GM23338 (cell line): ENCODE measurements at regions not wholly inside any gene's neighbourhood (a gene's known extent, or its start where the extent isn't known, plus 50 kb on each side); places are given as distances from the start of the nearest gene placed in this dataset.

Experiments used
- ATAC-seq: fragments of 200-7000 bp; cut with Tn5 transposase; 3 replicates; pipeline ENCODE4 v1.9.1; 2020
- DNase-seq: peaks from one replicate; pipeline ENCODE4 v3.0.0-alpha.2; 2015; ENCODE audit warnings: low spot score
- H2AFZ ChIP-seq: fragments of 200-600 bp; sonication (generic); 2 replicates; pipeline ENCODE4 v1.8.0; 2016; ENCODE audit warnings: antibody characterized with exemption, mild to moderate bottlenecking, moderate library complexity
- H3F3A ChIP-seq: fragments of 200-600 bp; sonication (generic); replicated peaks from 2 replicates; pipeline ENCODE4 v1.8.0; 2017; ENCODE audit warnings: antibody characterized with exemption, mixed run types, low read depth
- H3K27ac ChIP-seq: fragments of 200-600 bp; sonication (generic); 2 replicates; pipeline ENCODE4 v1.6.1; 2016; ENCODE audit warnings: low read depth
- H3K27me3 ChIP-seq: fragments of 200-600 bp; sonication (generic); 2 replicates; pipeline ENCODE4 v1.8.0; 2016; ENCODE audit warnings: mild to moderate bottlenecking, mixed run types, moderate library complexity; ENCODE audit not compliant: insufficient read depth
- H3K36me3 ChIP-seq: fragments of 200-600 bp; sonication (generic); 2 replicates; pipeline ENCODE4 v1.8.0; 2016; ENCODE audit warnings: mild to moderate bottlenecking; ENCODE audit not compliant: insufficient read depth
- H3K4me1 ChIP-seq: fragments of 200-600 bp; sonication (generic); 2 replicates; pipeline ENCODE4 v1.8.0; 2016; ENCODE audit warnings: mild to moderate bottlenecking, moderate library complexity; ENCODE audit not compliant: insufficient read depth
- H3K4me2 ChIP-seq: fragments of 200-600 bp; sonication (generic); 2 replicates; pipeline ENCODE4 v1.7.1; 2017; ENCODE audit warnings: mixed run types
- H3K4me3 ChIP-seq: fragments of 200-600 bp; sonication (generic); 2 replicates; pipeline ENCODE4 v1.6.1; 2016; ENCODE audit warnings: mixed run types
- H3K79me2 ChIP-seq: fragments of 200-600 bp; sonication (generic); replicated peaks from 2 replicates; pipeline ENCODE4 v1.8.0; 2017; ENCODE audit warnings: mild to moderate bottlenecking; ENCODE audit not compliant: insufficient read depth
- H3K9me2 ChIP-seq: fragments of 200-600 bp; sonication (generic); 2 replicates; pipeline ENCODE4 v1.8.0; 2017; ENCODE audit not compliant: insufficient read depth
- H4K20me1 ChIP-seq: fragments of 200-600 bp; sonication (generic); replicated peaks from 2 replicates; pipeline ENCODE4 v1.8.0; 2017; ENCODE audit warnings: mild to moderate bottlenecking; ENCODE audit not compliant: insufficient read depth
- H3K27ac Mint-ChIP-seq: 2 replicates; pipeline ENCODE4 v1.8.0; 2020; ENCODE audit warnings: inconsistent platforms, mild to moderate bottlenecking, moderate library complexity, mixed read lengths
- H3K27me3 Mint-ChIP-seq: 3 replicates; pipeline ENCODE4 v1.8.0; 2022; ENCODE audit warnings: low read depth, mild to moderate bottlenecking, moderate library complexity, mixed read lengths, inconsistent platforms; ENCODE audit not compliant: insufficient read depth, poor library complexity
- H3K36me3 Mint-ChIP-seq: 3 replicates; pipeline ENCODE4 v1.8.0; 2021; ENCODE audit warnings: low read depth, mild to moderate bottlenecking, inconsistent platforms, moderate library complexity, mixed read lengths
- H3K4me1 Mint-ChIP-seq: 3 replicates; pipeline ENCODE4 v1.8.0; 2020; ENCODE audit warnings: mild to moderate bottlenecking, inconsistent platforms, mixed read lengths
- H3K4me3 Mint-ChIP-seq: 3 replicates; pipeline ENCODE4 v1.8.0; 2021; ENCODE audit warnings: moderate library complexity, mild to moderate bottlenecking, inconsistent platforms, mixed read lengths
- H3K9me3 Mint-ChIP-seq: 3 replicates; pipeline ENCODE4 v1.8.0; 2020; ENCODE audit warnings: moderate library complexity, mild to moderate bottlenecking, inconsistent platforms, mixed read lengths
- CREB1 ChIP-seq: fragments of 250-450 bp; sonication (Bioruptor Pico); IDR thresholded peaks from 2 replicates; pipeline ENCODE4 v1.5.0; 2020; ENCODE audit warnings: low read depth, mild to moderate bottlenecking, moderate library complexity
- JUNB ChIP-seq: IDR thresholded peaks from one replicate; pipeline ENCODE4 v1.6.1; 2016; ENCODE audit warnings: antibody characterized with exemption; ENCODE audit not compliant: unreplicated experiment
- NANOG ChIP-seq: IDR thresholded peaks from 2 replicates; pipeline ENCODE4 v1.6.1; 2016; ENCODE audit warnings: antibody characterized with exemption, borderline replicate concordance
- POLR2AphosphoS5 ChIP-seq: IDR thresholded peaks from 2 replicates; pipeline ENCODE4 v1.6.1; 2016; ENCODE audit warnings: antibody characterized with exemption, low read depth
- ZNF114 ChIP-seq: fragments of 250-450 bp; sonication (Bioruptor Pico); IDR thresholded peaks from 2 replicates; pipeline ENCODE4 v1.5.0; 2020; ENCODE audit warnings: mild to moderate bottlenecking, moderate library complexity
- ZNF331 ChIP-seq: fragments of 250-450 bp; sonication (Bioruptor Pico); IDR thresholded peaks from 2 replicates; pipeline ENCODE4 v1.5.0; 2020; ENCODE audit warnings: low read depth, mild to moderate bottlenecking, moderate library complexity
- TF ChIP-seq, protein P1 (sequence below): IDR thresholded peaks from one replicate; pipeline ENCODE4 v1.6.1; 2018; ENCODE audit warnings: antibody characterized with exemption; ENCODE audit not compliant: unreplicated experiment
- TF ChIP-seq, protein P2 (sequence below): IDR thresholded peaks from 2 replicates; pipeline ENCODE4 v1.6.1; 2016; ENCODE audit warnings: antibody characterized with exemption

DNA sequence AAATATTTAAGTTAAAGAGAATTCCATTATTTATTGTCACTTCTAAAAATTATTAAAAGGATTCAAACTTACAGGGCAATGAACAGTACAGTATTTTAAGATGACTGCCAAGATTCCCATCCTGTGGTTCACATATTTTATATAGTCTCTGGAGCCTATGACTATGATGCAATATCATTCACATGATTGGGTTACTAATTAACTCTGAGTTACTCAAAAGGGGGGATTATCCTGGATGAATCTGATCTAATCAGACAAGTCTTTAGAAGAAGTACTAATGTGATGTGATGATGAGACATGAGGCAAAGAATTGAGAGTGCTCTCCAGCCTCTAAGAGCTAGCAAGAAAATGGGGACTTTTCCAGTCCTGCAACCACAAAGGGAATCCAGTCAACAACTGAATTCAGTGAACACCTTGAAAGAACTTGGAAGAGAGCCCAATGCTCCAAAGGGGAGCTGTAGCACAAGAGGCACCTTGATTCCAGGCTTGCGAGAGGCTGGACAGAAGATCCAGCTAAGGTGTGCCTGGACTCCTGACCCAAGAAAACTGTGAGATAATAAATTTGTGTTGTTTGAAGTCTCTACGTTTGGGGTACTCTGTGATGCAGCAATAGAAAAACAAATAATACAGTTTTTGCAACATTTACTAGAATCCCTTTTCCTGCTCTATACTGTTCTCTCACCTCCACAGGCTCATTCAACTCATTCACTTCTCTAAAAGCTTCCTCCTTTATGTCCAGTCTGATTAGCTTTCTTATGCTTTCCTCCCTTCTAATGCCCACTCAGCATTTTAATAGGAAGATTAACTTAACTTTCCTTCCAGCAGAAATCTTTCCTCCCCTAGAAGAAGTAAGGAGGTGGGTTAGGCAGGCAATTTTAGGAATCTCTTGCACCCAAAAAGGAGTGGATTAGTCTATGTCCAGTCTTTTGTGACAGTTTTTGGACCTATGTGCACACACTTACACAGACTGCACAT is 133.8 kb upstream of the LCORL start (continued):
- TF ChIP-seq, protein P1, sequence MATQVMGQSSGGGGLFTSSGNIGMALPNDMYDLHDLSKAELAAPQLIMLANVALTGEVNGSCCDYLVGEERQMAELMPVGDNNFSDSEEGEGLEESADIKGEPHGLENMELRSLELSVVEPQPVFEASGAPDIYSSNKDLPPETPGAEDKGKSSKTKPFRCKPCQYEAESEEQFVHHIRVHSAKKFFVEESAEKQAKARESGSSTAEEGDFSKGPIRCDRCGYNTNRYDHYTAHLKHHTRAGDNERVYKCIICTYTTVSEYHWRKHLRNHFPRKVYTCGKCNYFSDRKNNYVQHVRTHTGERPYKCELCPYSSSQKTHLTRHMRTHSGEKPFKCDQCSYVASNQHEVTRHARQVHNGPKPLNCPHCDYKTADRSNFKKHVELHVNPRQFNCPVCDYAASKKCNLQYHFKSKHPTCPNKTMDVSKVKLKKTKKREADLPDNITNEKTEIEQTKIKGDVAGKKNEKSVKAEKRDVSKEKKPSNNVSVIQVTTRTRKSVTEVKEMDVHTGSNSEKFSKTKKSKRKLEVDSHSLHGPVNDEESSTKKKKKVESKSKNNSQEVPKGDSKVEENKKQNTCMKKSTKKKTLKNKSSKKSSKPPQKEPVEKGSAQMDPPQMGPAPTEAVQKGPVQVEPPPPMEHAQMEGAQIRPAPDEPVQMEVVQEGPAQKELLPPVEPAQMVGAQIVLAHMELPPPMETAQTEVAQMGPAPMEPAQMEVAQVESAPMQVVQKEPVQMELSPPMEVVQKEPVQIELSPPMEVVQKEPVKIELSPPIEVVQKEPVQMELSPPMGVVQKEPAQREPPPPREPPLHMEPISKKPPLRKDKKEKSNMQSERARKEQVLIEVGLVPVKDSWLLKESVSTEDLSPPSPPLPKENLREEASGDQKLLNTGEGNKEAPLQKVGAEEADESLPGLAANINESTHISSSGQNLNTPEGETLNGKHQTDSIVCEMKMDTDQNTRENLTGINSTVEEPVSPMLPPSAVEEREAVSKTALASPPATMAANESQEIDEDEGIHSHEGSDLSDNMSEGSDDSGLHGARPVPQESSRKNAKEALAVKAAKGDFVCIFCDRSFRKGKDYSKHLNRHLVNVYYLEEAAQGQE, result no peak
- TF ChIP-seq NANOG (no peak), ZNF114 (no peak)

DNA sequence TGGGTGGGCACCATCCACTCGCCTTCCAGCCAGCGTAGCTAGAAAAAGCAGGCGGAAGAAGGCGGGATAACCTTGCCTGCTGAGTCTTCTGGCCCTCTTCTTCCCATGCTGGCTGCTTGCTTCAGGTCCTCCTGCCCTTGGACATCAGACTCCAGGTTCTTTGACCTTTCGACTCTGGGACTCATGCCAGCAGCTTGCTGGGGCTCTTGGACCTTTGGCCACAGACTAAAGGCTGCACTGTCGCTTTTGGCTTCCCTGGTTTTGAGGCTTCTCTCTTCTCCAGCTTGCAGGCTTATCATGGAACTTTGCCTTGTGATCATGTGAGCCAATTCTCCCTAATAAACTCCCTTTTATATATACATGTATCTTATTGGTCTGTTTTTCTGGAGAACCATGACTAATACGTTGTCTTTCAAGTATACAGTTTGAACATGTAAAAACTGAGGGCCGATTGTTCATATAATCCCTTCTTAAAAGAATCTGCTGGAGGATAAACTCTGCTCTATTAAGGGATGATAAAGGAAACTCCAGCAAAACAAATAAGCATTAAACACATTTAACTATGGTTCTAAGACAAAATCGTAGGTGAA is 116.6 kb upstream of the LCORL start:
- Histone ChIP-seq H3F3A (no peaks in the 10 kb centered on the region), H3K4me3 (no peak overlapping the region), H3K4me1 (no peaks in the 10 kb centered on the region), H3K36me3 (no peaks in the 10 kb centered on the region), H3K4me2 (no peak overlapping the region), H3K9me2 (no peaks in the 10 kb centered on the region), H2AFZ (no peak overlapping the region), H3K27me3 (no peaks in the 10 kb centered on the region), H3K27ac (no peak overlapping the region), H3K79me2 (no peaks in the 10 kb centered on the region), H4K20me1 (no peaks in the 10 kb centered on the region)
- Mint-ChIP-seq H3K27me3 (no peaks in the 10 kb centered on the region), H3K36me3 (no peaks in the 10 kb centered on the region), H3K9me3 (peaks cover 4% of the 10 kb centered on the region; the same call in 2 of the 3 replicates), H3K4me3 (no peak overlapping the region), H3K4me1 (no peaks in the 10 kb centered on the region), H3K27ac (no peak overlapping the region)
- DNase-seq, result no peak
- no peak for TF ChIP-seq NANOG
- TF ChIP-seq ZNF331 (CRISPR knock-in tag), result no peak
- no peak for TF ChIP-seq JUNB
- TF ChIP-seq, protein P2, sequence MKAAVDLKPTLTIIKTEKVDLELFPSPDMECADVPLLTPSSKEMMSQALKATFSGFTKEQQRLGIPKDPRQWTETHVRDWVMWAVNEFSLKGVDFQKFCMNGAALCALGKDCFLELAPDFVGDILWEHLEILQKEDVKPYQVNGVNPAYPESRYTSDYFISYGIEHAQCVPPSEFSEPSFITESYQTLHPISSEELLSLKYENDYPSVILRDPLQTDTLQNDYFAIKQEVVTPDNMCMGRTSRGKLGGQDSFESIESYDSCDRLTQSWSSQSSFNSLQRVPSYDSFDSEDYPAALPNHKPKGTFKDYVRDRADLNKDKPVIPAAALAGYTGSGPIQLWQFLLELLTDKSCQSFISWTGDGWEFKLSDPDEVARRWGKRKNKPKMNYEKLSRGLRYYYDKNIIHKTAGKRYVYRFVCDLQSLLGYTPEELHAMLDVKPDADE, result no peak
- ATAC-seq, result no peak

DNA sequence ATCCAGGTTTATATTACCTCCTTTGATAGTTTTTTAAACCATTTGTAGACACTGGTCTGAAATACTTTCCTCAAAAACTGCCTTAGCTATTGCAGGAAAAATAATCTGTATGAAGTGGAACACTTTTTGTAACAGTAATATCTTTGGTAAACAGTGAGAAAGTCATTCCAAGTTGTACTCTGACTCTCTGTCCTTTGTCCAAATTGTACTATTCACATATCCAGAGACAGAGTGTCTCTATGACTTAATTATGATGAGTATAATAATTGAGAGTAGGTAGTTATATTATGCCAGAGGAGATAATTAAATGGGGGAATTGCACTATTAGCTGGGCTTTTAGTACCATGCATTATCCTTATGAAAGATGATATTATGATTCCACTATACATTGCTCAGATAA is 112.6 kb upstream of the LCORL start:
- Histone ChIP-seq H3K27me3 (no peaks in the 10 kb centered on the region), H3K4me3 (no peak overlapping the region), H3F3A (no peaks in the 10 kb centered on the region), H3K4me2 (no peak overlapping the region), H2AFZ (no peak overlapping the region), H3K4me1 (peaks cover 5% of the 10 kb centered on the region; the same call in 1 of the 2 replicates), H3K79me2 (no peaks in the 10 kb centered on the region), H3K27ac (no peak overlapping the region), H3K9me2 (no peaks in the 10 kb centered on the region), H4K20me1 (no peaks in the 10 kb centered on the region), H3K36me3 (no peaks in the 10 kb centered on the region)
- no peak overlapping the region for H3K4me3 Mint-ChIP-seq
- peaks cover 4% of the 10 kb centered on the region; the same call in 2 of the 3 replicates for H3K9me3 Mint-ChIP-seq
- TF ChIP-seq POLR2AphosphoS5 (no peak), ZNF114 (no peak), CREB1 (CRISPR knock-in tag) (no peak)
- H3K4me1 Mint-ChIP-seq, result peaks cover 11% of the 10 kb centered on the region; the same call in 2 of the 3 replicates
- H3K36me3 Mint-ChIP-seq, result no peaks in the 10 kb centered on the region
- ATAC-seq, result no peak
- H3K27ac Mint-ChIP-seq, result no peak overlapping the region
- H3K27me3 Mint-ChIP-seq, result no peaks in the 10 kb centered on the region
- DNase-seq, result no peak
